ENCODE measurements at regions not wholly inside any gene's neighbourhood (a gene's known extent, or its start where the extent isn't known, plus 50 kb on each side); places are given as distances from the start of the nearest gene placed in this dataset.
"Not testable (repeated sequence)": the region's sequence is repeated elsewhere in the genome, so short reads cannot be mapped to it uniquely, and the experiment has no call there.

- not testable (repeated sequence) for DNase-seq
Observed at GRCh38 chr6:66092306-66092705, 385.3 kb upstream of the EYS start.

GRCh38 chr6:66086532-66086931, 379.5 kb upstream of the EYS start:
- no peak for DNase-seq

GRCh38 chr6:66082914-66083313, 375.9 kb upstream of the EYS start:
- DNase-seq = no peak

GRCh38 chr6:66068907-66069306, 361.9 kb upstream of the EYS start:
- DNase-seq = no peak

GRCh38 chr6:66068033-66068432, 361.0 kb upstream of the EYS start:
- DNase-seq = no peak

- no peak for DNase-seq
Observed at GRCh38 chr6:66065313-66065712, 358.3 kb upstream of the EYS start.

- no peak for DNase-seq
Observed at GRCh38 chr6:66057034-66057433, 350.0 kb upstream of the EYS start.

GRCh38 chr6:66054967-66055366, 347.9 kb upstream of the EYS start:
- no peak for DNase-seq

GRCh38 chr6:66051812-66052211, 344.8 kb upstream of the EYS start:
- DNase-seq = no peak

- no peak for DNase-seq
Observed at GRCh38 chr6:66048684-66049474, 341.9 kb upstream of the EYS start.

GRCh38 chr6:66032626-66033025, 325.6 kb upstream of the EYS start:
- DNase-seq = no peak

GRCh38 chr6:66029391-66029790, 322.4 kb upstream of the EYS start:
- no peak for DNase-seq

- no peak for DNase-seq
Observed at GRCh38 chr6:65999288-65999791, 292.3 kb upstream of the EYS start.

GRCh38 chr6:65998544-65998943, 291.5 kb upstream of the EYS start:
- no peak for DNase-seq

- DNase-seq = no peak
Observed at GRCh38 chr6:65997539-65997938, 290.5 kb upstream of the EYS start.

- no peak for DNase-seq
Observed at GRCh38 chr6:65996096-65996495, 289.1 kb upstream of the EYS start.

GRCh38 chr6:65989676-65990075, 282.6 kb upstream of the EYS start:
- DNase-seq = no peak

- DNase-seq = no peak
Observed at GRCh38 chr6:65988006-65988405, 281.0 kb upstream of the EYS start.

- DNase-seq = no peak
Observed at GRCh38 chr6:65984089-65984488, 277.1 kb upstream of the EYS start.

- no peak for DNase-seq
Observed at GRCh38 chr6:65979120-65979519, 272.1 kb upstream of the EYS start.

- DNase-seq = not testable (repeated sequence)
Observed at GRCh38 chr6:65971252-65971651, 264.2 kb upstream of the EYS start.

- DNase-seq = no peak
Observed at GRCh38 chr6:65964261-65964660, 257.2 kb upstream of the EYS start.

GRCh38 chr6:65955034-65955433, 248.0 kb upstream of the EYS start:
- no peak for DNase-seq

GRCh38 chr6:65948062-65948461, 241.0 kb upstream of the EYS start:
- DNase-seq = no peak

GRCh38 chr6:65943548-65943947, 236.5 kb upstream of the EYS start:
- no peak for DNase-seq
